GM19324 (cell line): ENCODE measurements at regions not wholly inside any gene's neighbourhood (a gene's known extent, or its start where the extent isn't known, plus 50 kb on each side); places are given as distances from the start of the nearest gene placed in this dataset.
"Not testable (repeated sequence)": the region's sequence is repeated elsewhere in the genome, so short reads cannot be mapped to it uniquely, and the experiment has no call there.

Experiments used
- ATAC-seq: cut with Tn5 transposase; IDR thresholded peaks from one replicate; pipeline ENCODE4 v1.9.1; 2021; ENCODE audit warnings: mild to moderate bottlenecking, moderate library complexity; ENCODE audit not compliant: unreplicated experiment, low FRiP score

- ATAC-seq = no peak
Measured at GRCh38 chr6:3960754-3961361, 111.7 kb downstream of the FAM50B start.

- no peak for ATAC-seq
Measured at GRCh38 chr6:3961581-3962215, 112.5 kb downstream of the FAM50B start.

GRCh38 chr6:3962291-3963280 lies 113.4 kb downstream of the FAM50B start:
- no peak for ATAC-seq

GRCh38 chr6:3963426-3963825 lies 114.3 kb downstream of the FAM50B start:
- no peak for ATAC-seq

- no peak for ATAC-seq
Measured at GRCh38 chr6:3965071-3965718, 113.7 kb downstream of the FAM217A start.

- ATAC-seq = no peak
Measured at GRCh38 chr6:3966426-3966825, 112.5 kb downstream of the FAM217A start.

- no peak for ATAC-seq
Measured at GRCh38 chr6:3970097-3970496, 108.8 kb downstream of the FAM217A start.

GRCh38 chr6:3973152-3973551 lies 105.8 kb downstream of the FAM217A start:
- not testable (repeated sequence) for ATAC-seq

DNA sequence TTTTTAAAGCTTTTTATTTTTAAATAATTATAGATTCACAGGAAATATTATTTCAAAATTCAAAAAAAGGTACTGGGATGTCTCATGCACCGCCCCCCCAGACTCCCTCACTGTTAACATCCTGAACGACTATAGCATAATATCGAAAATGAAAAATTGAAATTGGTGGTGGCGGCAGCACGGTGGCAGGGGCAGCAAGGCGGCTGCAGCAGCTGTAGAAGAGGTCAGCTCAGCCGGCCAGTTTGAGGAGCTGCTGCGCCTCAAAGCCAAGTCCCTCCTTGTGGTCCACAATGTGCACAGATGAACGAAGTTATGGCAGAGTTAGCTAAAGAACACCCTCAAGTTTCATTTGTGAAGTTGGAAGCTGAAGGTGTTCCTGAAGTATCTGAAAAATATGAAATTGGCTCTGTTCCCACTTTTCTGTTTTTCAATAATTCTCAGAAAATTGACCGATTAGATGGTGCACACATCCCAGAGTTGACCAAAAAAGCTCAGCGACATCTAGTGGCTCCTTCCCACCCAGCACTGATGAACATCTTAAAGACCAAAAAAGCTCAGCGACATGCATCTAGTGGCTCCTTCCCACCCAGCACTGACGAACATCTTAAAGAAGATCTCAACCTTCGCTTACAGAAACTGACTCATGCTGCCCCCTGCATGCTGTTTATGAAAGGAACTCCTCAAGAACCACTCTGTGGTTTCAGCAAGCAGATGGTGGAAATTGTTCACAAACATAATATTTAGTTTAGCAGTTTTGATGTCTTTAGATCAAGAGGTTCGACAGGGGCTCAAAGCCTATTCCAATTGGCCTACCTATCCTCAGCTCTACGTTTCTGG lies 100.8 kb downstream of the FAM217A start:
- peak; percentile 75 for ATAC-seq

DNA sequence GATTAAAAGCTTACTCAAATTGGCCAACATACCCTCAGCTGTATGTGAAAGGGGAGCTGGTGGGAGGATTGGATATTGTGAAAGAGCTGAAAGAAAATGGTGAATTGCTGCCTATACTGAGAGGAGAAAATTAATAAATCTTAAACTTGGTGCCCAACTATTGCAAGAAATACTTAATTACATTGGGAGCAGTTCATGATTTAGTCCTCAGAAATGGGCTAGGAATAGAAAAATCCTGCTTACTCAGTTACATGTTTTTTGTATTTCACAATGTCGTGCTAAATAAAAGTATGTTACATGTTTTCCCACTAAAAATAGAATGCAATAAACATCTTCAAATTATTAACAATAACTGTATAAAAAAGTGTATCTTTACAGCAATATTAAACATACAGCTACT lies 100.0 kb downstream of the FAM217A start:
- not testable (repeated sequence) for ATAC-seq

DNA sequence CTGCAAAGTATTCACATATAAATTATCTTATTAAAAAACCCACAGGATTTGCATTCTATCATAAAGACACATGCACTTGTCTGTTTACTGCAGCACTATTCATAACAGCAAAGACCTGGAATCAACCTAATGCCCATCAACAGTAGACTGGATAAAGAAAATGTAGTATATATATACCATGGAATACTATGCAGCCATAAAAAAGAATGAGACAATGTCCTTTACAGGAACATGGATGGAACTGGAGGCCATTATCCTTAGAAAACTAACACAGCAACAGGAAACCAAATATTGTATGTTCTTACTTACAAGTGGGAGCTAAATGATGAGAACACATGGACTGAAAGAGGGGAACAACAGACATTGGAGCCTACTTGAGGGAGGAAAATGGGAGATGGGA lies 97.0 kb downstream of the FAM217A start:
- no peak for ATAC-seq

GRCh38 chr6:3983778-3984177 lies 95.2 kb downstream of the FAM217A start:
- ATAC-seq = no peak

- ATAC-seq = no peak
Measured at GRCh38 chr6:3984494-3984893, 94.4 kb downstream of the FAM217A start.

- no peak for ATAC-seq
Measured at GRCh38 chr6:3986241-3986640, 92.7 kb downstream of the FAM217A start.

DNA sequence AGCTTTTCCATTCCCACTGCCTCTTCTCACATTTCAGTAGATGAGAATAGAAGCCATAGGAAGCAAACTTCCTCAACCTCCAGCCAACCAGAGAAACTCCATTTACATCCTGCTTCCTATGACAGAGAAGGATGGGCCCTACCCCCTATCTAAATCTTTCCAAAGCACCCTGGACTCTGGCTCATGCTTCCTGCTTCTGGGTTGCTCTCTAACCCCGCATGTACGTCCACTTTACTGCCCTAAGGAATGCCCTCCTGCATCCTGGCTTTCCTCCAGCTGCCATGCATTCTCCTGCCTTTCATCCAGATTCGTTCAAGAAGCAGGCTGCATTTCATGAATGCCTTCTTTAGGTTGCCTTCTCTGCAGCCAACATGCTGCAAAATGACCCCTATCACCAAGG lies 91.9 kb downstream of the FAM217A start:
- ATAC-seq = no peak

GRCh38 chr6:3987576-3987975 lies 91.4 kb downstream of the FAM217A start:
- ATAC-seq = no peak

DNA sequence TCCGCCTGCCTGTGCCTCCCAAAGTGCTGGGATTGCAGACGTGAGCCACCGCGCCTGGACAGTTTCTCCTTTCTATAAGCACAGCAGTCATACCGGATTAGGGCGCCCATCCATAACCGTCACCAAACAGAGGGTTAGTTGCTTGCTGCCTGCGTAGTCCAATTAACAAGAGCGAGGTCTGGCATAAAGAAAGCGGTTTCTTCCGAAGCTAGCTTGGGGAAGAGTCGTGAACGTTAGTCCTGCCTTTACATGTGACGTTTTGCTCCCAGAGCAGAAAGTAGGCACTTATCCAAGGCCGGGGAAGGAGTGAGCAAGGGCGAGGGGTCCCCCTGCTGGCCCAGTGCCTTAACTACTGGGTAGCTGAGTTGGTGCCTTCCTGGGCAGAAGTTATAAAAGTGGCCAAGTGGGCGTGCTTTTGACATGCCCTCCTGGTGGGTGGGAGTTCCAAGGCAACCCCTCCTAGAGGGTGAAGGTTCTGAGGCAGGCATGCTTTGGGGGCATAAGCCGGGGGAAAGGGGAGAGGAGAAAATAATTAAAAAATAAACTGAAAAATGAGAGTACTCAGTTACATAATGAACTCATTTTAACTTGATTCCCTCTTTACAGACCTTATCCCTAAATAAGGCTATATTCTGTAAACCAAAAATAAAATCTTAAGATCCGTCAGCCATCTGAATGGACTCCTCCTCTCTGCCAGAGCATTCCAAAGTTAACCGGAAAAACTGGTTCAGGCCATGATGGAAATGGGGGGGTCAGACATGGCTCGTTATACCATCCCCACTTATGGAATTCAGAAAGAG lies 88.0 kb downstream of the FAM217A start:
- no peak for ATAC-seq

DNA sequence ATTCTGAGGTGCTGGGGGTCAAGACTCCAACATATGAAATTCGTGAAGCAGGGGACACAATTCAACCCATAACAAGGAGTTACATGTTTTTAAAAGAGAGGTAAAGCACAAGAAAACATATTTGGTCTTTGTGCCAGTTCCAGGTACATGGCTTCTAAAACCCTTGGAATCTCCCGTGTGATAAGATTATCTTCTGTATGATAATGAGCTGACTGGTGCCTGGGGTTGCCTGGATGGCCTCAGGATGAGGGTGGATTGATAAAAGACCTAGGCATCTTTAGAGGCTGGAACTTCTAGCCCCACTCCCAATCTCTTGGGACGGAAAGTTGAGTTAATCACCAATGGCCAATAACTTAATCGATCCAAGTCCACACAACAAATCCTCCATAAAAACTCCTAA lies 87.0 kb downstream of the FAM217A start:
- ATAC-seq = no peak

- no peak for ATAC-seq
Measured at GRCh38 chr6:3996349-3996748, 82.6 kb downstream of the FAM217A start.
